ENCODE measurements at regions not wholly inside any gene's neighbourhood (a gene's known extent, or its start where the extent isn't known, plus 50 kb on each side); places are given as distances from the start of the nearest gene placed in this dataset.

DNA sequence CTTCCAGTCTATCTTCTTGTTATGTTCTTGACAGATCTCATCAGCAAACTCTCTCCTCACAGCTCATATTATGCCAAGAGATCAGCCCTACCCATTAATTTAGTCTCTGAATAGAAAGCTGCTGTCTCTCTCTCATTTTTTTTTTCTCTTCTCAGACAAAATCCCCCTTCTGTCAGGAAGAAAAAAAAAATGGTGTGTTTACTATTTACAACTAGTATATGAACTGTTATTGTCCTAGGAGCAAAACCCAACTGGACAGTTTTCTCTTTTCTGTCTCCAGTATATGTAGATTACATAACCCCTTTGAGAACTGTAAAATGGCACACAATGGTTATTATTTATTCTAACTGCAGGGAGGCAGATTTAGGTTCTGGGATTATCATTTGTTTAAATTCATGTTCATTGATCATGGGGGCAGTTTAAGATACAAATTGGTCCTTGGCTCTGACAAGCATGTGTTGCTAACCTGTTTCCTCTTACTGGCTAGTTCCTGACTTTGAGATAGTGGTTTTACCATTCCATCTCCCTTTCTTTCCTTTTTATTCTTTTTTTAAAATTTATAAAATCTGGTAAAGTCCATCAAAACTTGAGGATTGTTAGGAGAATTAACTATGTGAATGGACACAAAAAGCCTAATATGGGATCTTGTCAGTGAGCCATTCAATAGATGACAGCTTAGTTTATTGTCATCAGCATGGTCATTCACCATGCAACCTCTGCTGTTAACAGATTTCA, 210.0 kb upstream of the PAPPA start:
- H3K4me3 ChIP-seq: no peak overlapping the region
- H3K4me1 ChIP-seq: peaks cover 5 to 43% (median 20%) of the 10 kb centered on the region in 9 donors
- H3K36me3 ChIP-seq: no peaks in the 10 kb centered on the region
- DNase-seq (no peak), ATAC-seq (no peak)
- intact Hi-C loops (cut with DNase I): loop anchor here in 4 of 10 donors (2.0 to 10.0 kb wide), 3 partner anchors 19 to 211 kb away; partner anchors contain the start of gene PAPPA (in 2 of the 4)
- TF ChIP-seq, protein P1, sequence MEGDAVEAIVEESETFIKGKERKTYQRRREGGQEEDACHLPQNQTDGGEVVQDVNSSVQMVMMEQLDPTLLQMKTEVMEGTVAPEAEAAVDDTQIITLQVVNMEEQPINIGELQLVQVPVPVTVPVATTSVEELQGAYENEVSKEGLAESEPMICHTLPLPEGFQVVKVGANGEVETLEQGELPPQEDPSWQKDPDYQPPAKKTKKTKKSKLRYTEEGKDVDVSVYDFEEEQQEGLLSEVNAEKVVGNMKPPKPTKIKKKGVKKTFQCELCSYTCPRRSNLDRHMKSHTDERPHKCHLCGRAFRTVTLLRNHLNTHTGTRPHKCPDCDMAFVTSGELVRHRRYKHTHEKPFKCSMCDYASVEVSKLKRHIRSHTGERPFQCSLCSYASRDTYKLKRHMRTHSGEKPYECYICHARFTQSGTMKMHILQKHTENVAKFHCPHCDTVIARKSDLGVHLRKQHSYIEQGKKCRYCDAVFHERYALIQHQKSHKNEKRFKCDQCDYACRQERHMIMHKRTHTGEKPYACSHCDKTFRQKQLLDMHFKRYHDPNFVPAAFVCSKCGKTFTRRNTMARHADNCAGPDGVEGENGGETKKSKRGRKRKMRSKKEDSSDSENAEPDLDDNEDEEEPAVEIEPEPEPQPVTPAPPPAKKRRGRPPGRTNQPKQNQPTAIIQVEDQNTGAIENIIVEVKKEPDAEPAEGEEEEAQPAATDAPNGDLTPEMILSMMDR (IDR thresholded peaks at IDR 0.05): no peak
- H3K27ac ChIP-seq: peak overlapping the region; percentile 66 to 87 (median 79)
- no peaks in the 10 kb centered on the region for H3K9me3 ChIP-seq
- no peaks in the 10 kb centered on the region for H3K27me3 ChIP-seq

DNA sequence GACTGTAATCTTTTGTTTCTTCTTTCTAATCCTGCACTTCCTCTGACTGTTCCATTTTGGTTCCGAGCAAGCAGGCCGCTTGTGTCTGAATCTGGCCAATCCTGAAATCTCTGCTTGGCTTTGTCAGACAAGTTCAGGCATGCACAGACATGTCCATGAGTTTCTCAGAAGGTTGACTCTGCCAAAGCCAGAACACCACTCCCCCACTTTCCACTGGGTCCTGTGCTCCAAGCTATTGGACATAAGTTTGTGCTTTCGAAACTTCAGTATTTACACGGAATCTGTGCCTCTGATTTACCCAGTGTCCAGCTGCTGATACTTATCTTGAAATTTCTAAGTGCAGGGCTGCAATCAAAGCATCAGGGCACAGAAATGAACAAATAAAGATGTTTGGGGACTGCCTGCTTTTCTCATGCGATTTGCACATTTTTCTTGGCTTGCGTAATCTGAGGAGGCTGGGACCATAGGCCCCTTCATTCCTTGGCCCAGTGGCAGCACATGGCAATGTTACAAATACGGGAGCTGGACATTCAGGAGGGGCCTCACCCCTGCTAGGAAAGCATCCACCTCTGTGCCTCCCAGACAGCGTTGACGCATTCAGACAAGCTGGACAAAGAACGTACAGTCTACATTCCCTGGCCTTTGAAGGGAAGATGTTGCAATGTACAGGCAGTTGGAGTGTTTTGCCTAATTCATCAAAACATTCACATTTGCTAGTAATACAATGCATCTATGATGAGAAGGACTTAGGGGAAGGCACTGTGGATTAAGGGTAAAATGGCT, 209.2 kb upstream of the PAPPA start:
- Histone ChIP-seq H3K4me3 (no peak overlapping the region), H3K9me3 (no peaks in the 10 kb centered on the region), H3K36me3 (no peaks in the 10 kb centered on the region), H3K4me1 (peaks cover 5 to 39% (median 19%) of the 10 kb centered on the region in 9 donors), H3K27ac (peak overlapping the region; percentile 66 to 87 (median 79)), H3K27me3 (no peaks in the 10 kb centered on the region)
- TF ChIP-seq, protein P1 (IDR thresholded peaks at IDR 0.05): no peak
- ATAC-seq (peak; percentile 85 to 98 (median 94)), DNase-seq (peak; percentile 59 to 62)
- WGBS, 2 donors: 42 to 43% methylated on average over 10 of the region's 10 CpGs
- intact Hi-C loops (cut with DNase I): loop anchor here in 4 of 10 donors (2.0 to 10.0 kb wide), 3 partner anchors 20 to 210 kb away; partner anchors contain the start of gene PAPPA (in 2 of the 4)

DNA sequence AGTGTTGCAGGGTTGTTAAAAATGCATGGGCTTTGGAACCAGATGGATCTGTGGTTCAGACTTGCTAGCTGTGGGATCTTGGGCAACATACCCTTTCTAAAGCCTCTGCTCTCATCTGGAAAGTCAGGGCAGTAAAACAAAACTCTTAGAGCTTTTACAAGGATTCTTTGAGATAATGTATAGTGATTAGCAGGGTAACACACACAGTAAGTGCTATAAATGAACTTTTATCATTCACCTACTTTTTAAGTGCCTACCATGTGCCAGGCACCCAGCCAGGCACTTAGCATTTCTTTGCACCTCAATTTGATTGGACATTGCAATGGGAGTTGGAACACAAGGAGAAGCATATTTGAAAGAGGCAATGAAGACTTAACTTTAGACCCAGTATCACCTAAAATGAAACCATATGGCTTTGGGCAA, 208.6 kb upstream of the PAPPA start:
- ATAC-seq (peak; percentile 29 to 88 (median 72)), DNase-seq (peak; percentile 52 to 53)
- Histone ChIP-seq H3K4me1 (peaks cover 5 to 39% (median 19%) of the 10 kb centered on the region in 9 donors), H3K4me3 (no peak overlapping the region), H3K36me3 (no peaks in the 10 kb centered on the region), H3K27me3 (no peaks in the 10 kb centered on the region), H3K27ac (peak overlapping the region; percentile 66 to 87 (median 79)), H3K9me3 (no peaks in the 10 kb centered on the region)
- intact Hi-C loops (cut with DNase I): loop anchor here in 4 of 10 donors (2.0 to 10.0 kb wide), 4 partner anchors 20 to 210 kb away; partner anchors contain the start of gene PAPPA (in 2 of the 4)
- TF ChIP-seq, protein P1 (IDR thresholded peaks at IDR 0.05): no peak

DNA sequence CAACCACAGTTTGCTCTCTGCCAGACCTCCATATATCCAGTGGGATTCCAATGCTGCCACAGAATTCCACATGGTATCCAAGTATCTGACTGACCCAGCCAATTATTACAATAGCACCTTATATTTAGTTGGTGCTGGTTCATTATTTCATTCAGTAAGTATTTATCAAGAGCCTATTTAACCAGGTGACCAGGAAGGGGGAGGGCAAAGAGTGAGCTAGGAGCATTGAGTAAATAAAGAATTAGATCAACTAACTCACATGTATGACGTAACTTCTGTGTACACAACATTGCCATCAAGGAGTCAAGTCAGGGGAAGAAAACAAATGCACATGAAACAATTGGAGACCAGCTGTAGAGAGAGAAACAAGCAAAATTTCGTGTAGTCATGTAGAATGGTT, 207.1 kb upstream of the PAPPA start:
- Histone ChIP-seq H3K4me1 (peaks cover 5 to 39% (median 19%) of the 10 kb centered on the region in 9 donors), H3K4me3 (no peak overlapping the region), H3K36me3 (no peaks in the 10 kb centered on the region), H3K27ac (peak overlapping the region in 1 of 10 donors; percentile 3), H3K27me3 (no peaks in the 10 kb centered on the region), H3K9me3 (no peaks in the 10 kb centered on the region)
- ATAC-seq (no peak), DNase-seq (no peak)
- TF ChIP-seq, protein P1 (IDR thresholded peaks at IDR 0.05): no peak
- intact Hi-C loops (cut with DNase I): loop anchor here in 4 of 10 donors (5.0 to 10.0 kb wide), 3 partner anchors 138 to 208 kb away; partner anchors contain the start of gene PAPPA (in 2 of the 4)
- WGBS, 2 donors: 70 to 76% methylated on average over 2 of the region's 2 CpGs
